ENCODE measurements at regions not wholly inside any gene's neighbourhood (a gene's known extent, or its start where the extent isn't known, plus 50 kb on each side); places are given as distances from the start of the nearest gene placed in this dataset.

DNA sequence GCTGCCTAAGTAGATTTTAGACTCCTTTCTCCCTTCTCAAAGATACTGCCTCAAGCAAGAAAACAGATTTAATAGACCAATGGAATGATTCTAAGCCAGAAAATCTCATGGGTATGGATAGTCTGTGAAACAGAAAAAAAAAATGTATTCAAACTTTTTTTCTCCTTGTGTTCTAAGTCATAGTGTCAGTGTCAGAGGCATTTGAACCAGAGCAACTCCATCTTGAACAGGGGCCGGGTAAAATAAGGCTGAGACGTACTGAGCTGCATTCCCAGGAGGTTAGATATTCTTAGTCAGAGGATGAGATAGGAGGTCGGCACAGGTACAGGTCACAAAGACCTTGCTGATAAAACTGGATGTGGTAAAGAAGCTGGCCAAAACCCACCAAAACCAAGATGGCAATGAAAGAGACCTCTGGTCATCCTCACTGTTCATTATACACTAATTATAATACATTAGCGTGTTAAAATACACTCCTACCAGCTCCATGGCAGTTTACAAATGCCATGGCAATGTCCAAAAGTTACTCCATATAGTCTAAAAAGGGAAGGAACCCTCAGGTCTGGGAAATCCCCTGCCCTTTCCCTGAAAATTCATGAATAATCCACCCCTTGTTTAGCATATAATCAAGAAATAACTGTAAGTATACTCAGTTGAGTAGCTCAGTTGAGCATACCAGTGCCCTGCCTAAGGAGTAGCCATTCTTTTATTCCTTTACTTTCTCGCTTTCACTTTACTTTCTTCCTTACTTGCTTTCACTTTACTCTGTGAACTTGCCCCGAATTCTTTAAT, 72.8 kb upstream of the GOLGA8B start:
- TF ChIP-seq, protein P1, sequence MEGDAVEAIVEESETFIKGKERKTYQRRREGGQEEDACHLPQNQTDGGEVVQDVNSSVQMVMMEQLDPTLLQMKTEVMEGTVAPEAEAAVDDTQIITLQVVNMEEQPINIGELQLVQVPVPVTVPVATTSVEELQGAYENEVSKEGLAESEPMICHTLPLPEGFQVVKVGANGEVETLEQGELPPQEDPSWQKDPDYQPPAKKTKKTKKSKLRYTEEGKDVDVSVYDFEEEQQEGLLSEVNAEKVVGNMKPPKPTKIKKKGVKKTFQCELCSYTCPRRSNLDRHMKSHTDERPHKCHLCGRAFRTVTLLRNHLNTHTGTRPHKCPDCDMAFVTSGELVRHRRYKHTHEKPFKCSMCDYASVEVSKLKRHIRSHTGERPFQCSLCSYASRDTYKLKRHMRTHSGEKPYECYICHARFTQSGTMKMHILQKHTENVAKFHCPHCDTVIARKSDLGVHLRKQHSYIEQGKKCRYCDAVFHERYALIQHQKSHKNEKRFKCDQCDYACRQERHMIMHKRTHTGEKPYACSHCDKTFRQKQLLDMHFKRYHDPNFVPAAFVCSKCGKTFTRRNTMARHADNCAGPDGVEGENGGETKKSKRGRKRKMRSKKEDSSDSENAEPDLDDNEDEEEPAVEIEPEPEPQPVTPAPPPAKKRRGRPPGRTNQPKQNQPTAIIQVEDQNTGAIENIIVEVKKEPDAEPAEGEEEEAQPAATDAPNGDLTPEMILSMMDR (IDR thresholded peaks at IDR 0.05): no peak
- no peak for TF ChIP-seq POLR2A (IDR thresholded peaks at IDR 0.05)

Data from adrenal gland (tissue), 5 donors.